ENCODE measurements at regions not wholly inside any gene's neighbourhood (a gene's known extent, or its start where the extent isn't known, plus 50 kb on each side); places are given as distances from the start of the nearest gene placed in this dataset.

DNA sequence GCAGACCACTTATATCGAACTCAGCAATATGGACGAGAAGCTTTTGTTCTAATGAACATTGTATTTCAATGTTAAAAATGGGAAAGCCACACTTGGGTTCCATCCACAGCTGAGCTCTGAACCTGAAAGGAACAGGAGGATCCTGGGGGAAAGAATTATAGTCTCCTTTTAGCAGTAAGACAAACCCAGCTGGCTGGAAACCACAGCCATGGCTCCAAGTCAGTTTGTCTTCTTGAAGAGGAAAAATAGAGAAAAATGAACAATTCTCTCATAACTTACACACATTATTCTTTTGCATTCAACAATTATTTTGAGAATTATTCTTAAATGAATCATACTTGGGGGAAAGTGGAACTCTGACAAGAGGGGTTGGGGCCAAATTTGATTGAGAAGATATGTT is 149.2 kb upstream of the VEPH1 start:
- TF ChIP-seq, protein P1, sequence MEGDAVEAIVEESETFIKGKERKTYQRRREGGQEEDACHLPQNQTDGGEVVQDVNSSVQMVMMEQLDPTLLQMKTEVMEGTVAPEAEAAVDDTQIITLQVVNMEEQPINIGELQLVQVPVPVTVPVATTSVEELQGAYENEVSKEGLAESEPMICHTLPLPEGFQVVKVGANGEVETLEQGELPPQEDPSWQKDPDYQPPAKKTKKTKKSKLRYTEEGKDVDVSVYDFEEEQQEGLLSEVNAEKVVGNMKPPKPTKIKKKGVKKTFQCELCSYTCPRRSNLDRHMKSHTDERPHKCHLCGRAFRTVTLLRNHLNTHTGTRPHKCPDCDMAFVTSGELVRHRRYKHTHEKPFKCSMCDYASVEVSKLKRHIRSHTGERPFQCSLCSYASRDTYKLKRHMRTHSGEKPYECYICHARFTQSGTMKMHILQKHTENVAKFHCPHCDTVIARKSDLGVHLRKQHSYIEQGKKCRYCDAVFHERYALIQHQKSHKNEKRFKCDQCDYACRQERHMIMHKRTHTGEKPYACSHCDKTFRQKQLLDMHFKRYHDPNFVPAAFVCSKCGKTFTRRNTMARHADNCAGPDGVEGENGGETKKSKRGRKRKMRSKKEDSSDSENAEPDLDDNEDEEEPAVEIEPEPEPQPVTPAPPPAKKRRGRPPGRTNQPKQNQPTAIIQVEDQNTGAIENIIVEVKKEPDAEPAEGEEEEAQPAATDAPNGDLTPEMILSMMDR (conservative IDR thresholded peaks at IDR 0.05): no peak
- no peak for TF ChIP-seq ZFX (IDR thresholded peaks at IDR 0.05)
